ENCODE measurements at regions not wholly inside any gene's neighbourhood (a gene's known extent, or its start where the extent isn't known, plus 50 kb on each side); places are given as distances from the start of the nearest gene placed in this dataset.

GRCh38 chr7:1354661-1355567 is 104.4 kb downstream of the MICALL2 start:
- TF ChIP-seq CTCF (IDR thresholded peaks at IDR 0.05) (no peak), ZFX (IDR thresholded peaks at IDR 0.05; ENCODE audit: borderline replicate concordance) (no peak)
